Loucy (cell line): ENCODE measurements at regions not wholly inside any gene's neighbourhood (a gene's known extent, or its start where the extent isn't known, plus 50 kb on each side); places are given as distances from the start of the nearest gene placed in this dataset.

Experiments used
- H2AFZ ChIP-seq: fragments of 200-600 bp; sonication (generic); 2 replicates; pipeline ENCODE4 v1.6.0; 2016; ENCODE audit warnings: antibody characterized with exemption, mild to moderate bottlenecking, low read length, moderate library complexity
- H3F3A ChIP-seq: fragments of 200-600 bp; 2 replicates; pipeline ENCODE4 v1.6.0; 2016; ENCODE audit warnings: antibody characterized with exemption, low read depth, mild to moderate bottlenecking
- H3K27me3 ChIP-seq: fragments of 200-600 bp; sonication (generic); 2 replicates; pipeline ENCODE4 v1.6.1; 2014; ENCODE audit warnings: low read length, mild to moderate bottlenecking; ENCODE audit not compliant: insufficient read depth, poor library complexity, severe bottlenecking
- H3K36me3 ChIP-seq: fragments of 200-600 bp; sonication (generic); 2 replicates; pipeline ENCODE4 v1.6.1; 2016; ENCODE audit warnings: low read length; ENCODE audit not compliant: insufficient read depth
- H3K4me1 ChIP-seq: fragments of 200-600 bp; sonication (generic); 2 replicates; pipeline ENCODE4 v1.5.1; 2014; ENCODE audit warnings: low read length, mild to moderate bottlenecking; ENCODE audit not compliant: insufficient read depth, poor library complexity, severe bottlenecking
- H3K4me2 ChIP-seq: fragments of 200-600 bp; sonication (generic); 2 replicates; pipeline ENCODE4 v1.6.0; 2014; ENCODE audit warnings: antibody characterized with exemption, low read length, low read depth, mild to moderate bottlenecking; ENCODE audit not compliant: poor library complexity, severe bottlenecking
- H3K4me3 ChIP-seq: fragments of 200-600 bp; sonication (generic); 2 replicates; pipeline ENCODE4 v1.5.1; 2014; ENCODE audit warnings: low read length, mild to moderate bottlenecking, mixed read lengths; ENCODE audit not compliant: poor library complexity, severe bottlenecking
- H3K79me2 ChIP-seq: fragments of 200-600 bp; sonication (generic); 2 replicates; pipeline ENCODE4 v1.6.1; 2014; ENCODE audit warnings: low read length; ENCODE audit not compliant: insufficient read depth
- H3K9ac ChIP-seq: fragments of 200-600 bp; sonication (generic); 2 replicates; pipeline ENCODE4 v1.6.0; 2014; ENCODE audit warnings: mild to moderate bottlenecking, low read depth, low read length, moderate library complexity; ENCODE audit not compliant: poor library complexity, severe bottlenecking
- H3K9me2 ChIP-seq: fragments of 200-600 bp; sonication (generic); replicated peaks from 2 replicates; pipeline ENCODE4 v1.6.1; 2016; ENCODE audit warnings: low read depth, low read length, mixed read lengths
- H3K9me3 ChIP-seq: fragments of 200-600 bp; sonication (generic); 2 replicates; pipeline ENCODE4 v1.6.1; 2014; ENCODE audit warnings: mild to moderate bottlenecking, antibody characterized with exemption, low read length, low read depth; ENCODE audit not compliant: insufficient read depth
- H4K20me1 ChIP-seq: fragments of 200-600 bp; sonication (generic); 2 replicates; pipeline ENCODE4 v1.6.0; 2014; ENCODE audit warnings: antibody characterized with exemption, low read length, mild to moderate bottlenecking; ENCODE audit not compliant: insufficient read depth, poor library complexity, severe bottlenecking
- CTCF ChIP-seq: fragments of 200-600 bp; sonication (generic); conservative IDR thresholded peaks from 2 replicates; pipeline ENCODE4 v1.5.1; 2014; ENCODE audit warnings: mild to moderate bottlenecking, antibody characterized with exemption, low read length
- EZH2phosphoT487 ChIP-seq: fragments of 200-600 bp; IDR thresholded peaks from 2 replicates; pipeline ENCODE4 v1.6.1; 2018; ENCODE audit warnings: antibody characterized with exemption, mild to moderate bottlenecking, moderate library complexity, borderline replicate concordance

- H3K79me2 ChIP-seq = no peaks in the 10 kb centered on the region
- no peaks in the 10 kb centered on the region for H3K4me1 ChIP-seq
- H4K20me1 ChIP-seq = no peaks in the 10 kb centered on the region
- TF ChIP-seq EZH2phosphoT487 (no peak), CTCF (no peak)
- 0 out of 2 replicates have a peak, but pooled peaks cover 3% of the 10 kb centered on the region for H3K9me3 ChIP-seq
- H3K27me3 ChIP-seq = no peaks in the 10 kb centered on the region
- H3K36me3 ChIP-seq = no peaks in the 10 kb centered on the region
- no peak overlapping the region for H3K9ac ChIP-seq
- H3F3A ChIP-seq = no peaks in the 10 kb centered on the region
- H3K4me3 ChIP-seq = no peak overlapping the region
- no peak overlapping the region for H3K4me2 ChIP-seq
- H2AFZ ChIP-seq = no peak overlapping the region
- H3K9me2 ChIP-seq = no peaks in the 10 kb centered on the region
Measured at GRCh38 chr15:23998056-23998455, 311.0 kb upstream of the NDN start.

- Histone ChIP-seq H3K9me3 (peaks cover 5% of the 10 kb centered on the region; the same call in 1 of the 2 replicates), H3K9ac (no peak overlapping the region), H4K20me1 (no peaks in the 10 kb centered on the region), H3K4me3 (no peak overlapping the region), H3K27me3 (no peaks in the 10 kb centered on the region), H3K4me1 (no peaks in the 10 kb centered on the region), H3K9me2 (no peaks in the 10 kb centered on the region), H2AFZ (no peak overlapping the region), H3K79me2 (no peaks in the 10 kb centered on the region), H3K4me2 (no peak overlapping the region), H3F3A (no peaks in the 10 kb centered on the region), H3K36me3 (no peaks in the 10 kb centered on the region)
- TF ChIP-seq CTCF = no peak
- TF ChIP-seq EZH2phosphoT487 = no peak
Measured at GRCh38 chr15:24008476-24008875, 321.4 kb upstream of the NDN start.

- TF ChIP-seq CTCF (no peak), EZH2phosphoT487 (no peak)
- Histone ChIP-seq H3K4me3 (no peak overlapping the region), H3K9me2 (no peaks in the 10 kb centered on the region), H4K20me1 (no peaks in the 10 kb centered on the region), H3K4me2 (no peak overlapping the region), H3K9ac (no peak overlapping the region), H3K4me1 (no peaks in the 10 kb centered on the region), H2AFZ (no peak overlapping the region), H3K27me3 (no peaks in the 10 kb centered on the region), H3F3A (no peaks in the 10 kb centered on the region), H3K79me2 (no peaks in the 10 kb centered on the region), H3K36me3 (no peaks in the 10 kb centered on the region), H3K9me3 (no peaks in the 10 kb centered on the region)
Measured at GRCh38 chr15:24017470-24017869, 330.4 kb upstream of the NDN start.
